ENCODE measurements at regions not wholly inside any gene's neighbourhood (a gene's known extent, or its start where the extent isn't known, plus 50 kb on each side); places are given as distances from the start of the nearest gene placed in this dataset.
"Not testable (repeated sequence)": the region's sequence is repeated elsewhere in the genome, so short reads cannot be mapped to it uniquely, and the experiment has no call there.

DNA sequence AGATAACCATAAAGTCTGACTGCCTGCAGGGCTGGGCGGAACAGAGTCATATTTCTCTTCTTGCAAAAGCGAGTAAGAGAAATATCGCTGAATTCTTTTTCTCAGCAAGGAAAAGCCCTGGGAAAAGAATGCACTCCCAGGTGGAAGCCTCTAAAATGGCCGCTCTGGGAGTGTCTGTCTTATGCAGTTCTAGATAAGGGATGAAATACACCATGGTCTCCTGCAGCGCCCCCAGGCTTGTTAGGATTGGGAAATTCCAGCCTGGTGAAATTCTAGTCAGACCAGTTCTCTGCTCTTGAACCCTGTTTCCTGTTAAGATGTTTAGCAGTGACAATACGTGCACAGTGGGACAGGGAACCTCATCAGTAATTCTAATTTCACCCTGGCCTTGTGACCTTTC, 362.2 kb downstream of the GJA1 start:
- TF ChIP-seq, protein P1, sequence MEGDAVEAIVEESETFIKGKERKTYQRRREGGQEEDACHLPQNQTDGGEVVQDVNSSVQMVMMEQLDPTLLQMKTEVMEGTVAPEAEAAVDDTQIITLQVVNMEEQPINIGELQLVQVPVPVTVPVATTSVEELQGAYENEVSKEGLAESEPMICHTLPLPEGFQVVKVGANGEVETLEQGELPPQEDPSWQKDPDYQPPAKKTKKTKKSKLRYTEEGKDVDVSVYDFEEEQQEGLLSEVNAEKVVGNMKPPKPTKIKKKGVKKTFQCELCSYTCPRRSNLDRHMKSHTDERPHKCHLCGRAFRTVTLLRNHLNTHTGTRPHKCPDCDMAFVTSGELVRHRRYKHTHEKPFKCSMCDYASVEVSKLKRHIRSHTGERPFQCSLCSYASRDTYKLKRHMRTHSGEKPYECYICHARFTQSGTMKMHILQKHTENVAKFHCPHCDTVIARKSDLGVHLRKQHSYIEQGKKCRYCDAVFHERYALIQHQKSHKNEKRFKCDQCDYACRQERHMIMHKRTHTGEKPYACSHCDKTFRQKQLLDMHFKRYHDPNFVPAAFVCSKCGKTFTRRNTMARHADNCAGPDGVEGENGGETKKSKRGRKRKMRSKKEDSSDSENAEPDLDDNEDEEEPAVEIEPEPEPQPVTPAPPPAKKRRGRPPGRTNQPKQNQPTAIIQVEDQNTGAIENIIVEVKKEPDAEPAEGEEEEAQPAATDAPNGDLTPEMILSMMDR (IDR thresholded peaks at IDR 0.05 in 4 of 5, conservative IDR thresholded peaks at IDR 0.05 in 1 of 5) = not testable (repeated sequence)
- not testable (repeated sequence) for TF ChIP-seq POLR2A (IDR thresholded peaks at IDR 0.05)
